Hepatocyte (in vitro differentiated cells): ENCODE measurements at regions not wholly inside any gene's neighbourhood (a gene's known extent, or its start where the extent isn't known, plus 50 kb on each side); places are given as distances from the start of the nearest gene placed in this dataset.

ENCODE experiments used
- EZH2 ChIP-seq: fragments of 200-600 bp; sonication (generic); IDR thresholded peaks from 2 replicates; pipeline ENCODE4 v1.6.1; 2016; ENCODE audit warnings: antibody characterized with exemption, mild to moderate bottlenecking, borderline replicate concordance
- TF ChIP-seq, protein P1 (sequence below): fragments of 200-600 bp; sonication (generic); IDR thresholded peaks from 2 replicates; pipeline ENCODE4 v1.5.1; 2016; ENCODE audit warnings: antibody characterized with exemption, mild to moderate bottlenecking; ENCODE audit not compliant: poor library complexity

DNA sequence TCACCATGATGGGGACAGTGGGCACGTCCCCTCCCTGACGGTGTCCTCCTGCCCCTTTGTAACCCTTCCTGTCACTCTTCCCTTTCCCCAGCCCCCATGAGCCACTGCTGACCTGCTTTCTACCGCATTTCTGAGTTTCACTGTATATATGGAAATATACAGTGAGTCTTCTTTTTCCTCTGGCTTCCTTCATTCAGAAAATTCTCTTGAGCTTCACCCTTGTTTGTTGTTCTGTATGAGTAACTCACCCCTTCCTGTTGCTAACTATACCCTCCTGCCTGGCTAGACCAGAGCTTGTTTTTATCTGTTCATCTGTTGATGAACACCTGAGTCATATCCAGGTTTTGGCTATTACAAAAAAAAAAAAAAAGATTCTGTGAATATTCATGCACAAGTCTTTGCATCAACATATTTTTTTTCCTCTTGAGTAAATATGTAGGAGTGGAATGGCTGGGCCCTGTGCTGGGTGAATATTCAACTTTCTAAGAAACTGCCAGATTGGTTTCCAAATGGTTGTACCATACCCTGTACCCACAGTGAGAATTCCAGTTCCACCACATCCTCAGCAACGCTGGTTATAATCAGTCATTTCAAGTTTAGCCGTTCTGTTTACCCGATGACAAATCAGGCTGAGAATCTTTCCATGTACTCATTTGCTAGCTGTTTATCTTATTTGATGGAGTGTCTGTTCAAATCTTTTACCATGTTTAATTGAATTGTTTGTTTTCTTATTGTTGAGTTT is 62.0 kb downstream of the IGF2 start:
- TF ChIP-seq, protein P1, sequence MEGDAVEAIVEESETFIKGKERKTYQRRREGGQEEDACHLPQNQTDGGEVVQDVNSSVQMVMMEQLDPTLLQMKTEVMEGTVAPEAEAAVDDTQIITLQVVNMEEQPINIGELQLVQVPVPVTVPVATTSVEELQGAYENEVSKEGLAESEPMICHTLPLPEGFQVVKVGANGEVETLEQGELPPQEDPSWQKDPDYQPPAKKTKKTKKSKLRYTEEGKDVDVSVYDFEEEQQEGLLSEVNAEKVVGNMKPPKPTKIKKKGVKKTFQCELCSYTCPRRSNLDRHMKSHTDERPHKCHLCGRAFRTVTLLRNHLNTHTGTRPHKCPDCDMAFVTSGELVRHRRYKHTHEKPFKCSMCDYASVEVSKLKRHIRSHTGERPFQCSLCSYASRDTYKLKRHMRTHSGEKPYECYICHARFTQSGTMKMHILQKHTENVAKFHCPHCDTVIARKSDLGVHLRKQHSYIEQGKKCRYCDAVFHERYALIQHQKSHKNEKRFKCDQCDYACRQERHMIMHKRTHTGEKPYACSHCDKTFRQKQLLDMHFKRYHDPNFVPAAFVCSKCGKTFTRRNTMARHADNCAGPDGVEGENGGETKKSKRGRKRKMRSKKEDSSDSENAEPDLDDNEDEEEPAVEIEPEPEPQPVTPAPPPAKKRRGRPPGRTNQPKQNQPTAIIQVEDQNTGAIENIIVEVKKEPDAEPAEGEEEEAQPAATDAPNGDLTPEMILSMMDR = no peak
- TF ChIP-seq EZH2 = no peak
